Dedifferentiated amniotic fluid mesenchymal stem cell (primary cell): ENCODE measurements at regions not wholly inside any gene's neighbourhood (a gene's known extent, or its start where the extent isn't known, plus 50 kb on each side); places are given as distances from the start of the nearest gene placed in this dataset.

ENCODE experiments used
- DNase-seq: peaks from one replicate; pipeline ENCODE4 v3.0.0-alpha.2; 2016; ENCODE audit errors: extremely low spot score

GRCh38 chr12:24415934-24416333 is 466.5 kb upstream of the SOX5 start:
- DNase-seq = no peak

GRCh38 chr12:24414480-24414879 is 465.0 kb upstream of the SOX5 start:
- no peak for DNase-seq

- DNase-seq = no peak
These were observed 462.5 kb upstream of the SOX5 start for GRCh38 chr12:24411948-24412347.

- no peak for DNase-seq
These were observed 460.4 kb upstream of the SOX5 start for GRCh38 chr12:24409868-24410267.

GRCh38 chr12:24408305-24408704 is 458.8 kb upstream of the SOX5 start:
- no peak for DNase-seq

GRCh38 chr12:24407884-24408283 is 458.4 kb upstream of the SOX5 start:
- no peak for DNase-seq

GRCh38 chr12:24404086-24404815 is 454.8 kb upstream of the SOX5 start:
- DNase-seq = no peak

GRCh38 chr12:24400533-24400932 is 451.1 kb upstream of the SOX5 start:
- DNase-seq = no peak

- DNase-seq = no peak
These were observed 449.1 kb upstream of the SOX5 start for GRCh38 chr12:24398605-24399004.

- no peak for DNase-seq
These were observed 446.8 kb upstream of the SOX5 start for GRCh38 chr12:24396224-24396623.

- DNase-seq = no peak
These were observed 444.8 kb upstream of the SOX5 start for GRCh38 chr12:24394246-24394645.

GRCh38 chr12:24393071-24393470 is 443.6 kb upstream of the SOX5 start:
- DNase-seq = no peak

GRCh38 chr12:24389394-24389793 is 439.9 kb upstream of the SOX5 start:
- no peak for DNase-seq

GRCh38 chr12:24387381-24387780 is 437.9 kb upstream of the SOX5 start:
- DNase-seq = no peak

- no peak for DNase-seq
These were observed 437.4 kb upstream of the SOX5 start for GRCh38 chr12:24386836-24387235.

GRCh38 chr12:24381790-24382189 is 432.3 kb upstream of the SOX5 start:
- DNase-seq = no peak

- no peak for DNase-seq
These were observed 430.5 kb upstream of the SOX5 start for GRCh38 chr12:24379861-24380521.

GRCh38 chr12:24379433-24379832 is 430.0 kb upstream of the SOX5 start:
- no peak for DNase-seq

GRCh38 chr12:24378548-24379407 is 429.3 kb upstream of the SOX5 start:
- no peak for DNase-seq

GRCh38 chr12:24374452-24374851 is 425.0 kb upstream of the SOX5 start:
- no peak for DNase-seq

GRCh38 chr12:24373004-24373403 is 423.5 kb upstream of the SOX5 start:
- no peak for DNase-seq

GRCh38 chr12:24366514-24366913 is 417.0 kb upstream of the SOX5 start:
- DNase-seq = no peak

- DNase-seq = no peak
These were observed 415.5 kb upstream of the SOX5 start for GRCh38 chr12:24364921-24365320.
